GM12878 (cell line): ENCODE measurements at regions not wholly inside any gene's neighbourhood (a gene's known extent, or its start where the extent isn't known, plus 50 kb on each side); places are given as distances from the start of the nearest gene placed in this dataset.

Experiments
- ATAC-seq: fragments of 200-7000 bp; cut with Tn5 transposase; 3 replicates; pipeline ENCODE4 v1.9.1; 2020; ENCODE audit warnings: mild to moderate bottlenecking, moderate library complexity
- BruUV-seq: library from RNA; stranded (reverse); fragments of 400-500 nt; replicated peaks from 2 replicates; lab custom pipeline; 2021; lab: Mats Ljungman, UMichigan
- CTCF ChIA-PET: fragments of 300-600 bp; sonication (Branson Sonifier 250); formaldehyde crosslinking; extraction: SDS; loops from one replicate; lab custom pipeline; 2021; ENCODE audit warnings: inconsistent platforms; lab: Yijun Ruan, JAX
- POLR2A ChIA-PET: fragments of 350-600 bp; formaldehyde crosslinking; extraction: SDS; loops from one replicate; lab custom pipeline; 2021; ENCODE audit warnings: inconsistent platforms; lab: Charles Lee
- RAD21 ChIA-PET: fragments of 300-600 bp; sonication (Branson Sonifier 250); formaldehyde crosslinking; loops from one replicate; lab custom pipeline; 2023; ENCODE audit warnings: antibody characterized with exemption; ENCODE audit not compliant: unreplicated experiment; lab: Charles Lee
- SMC1A ChIA-PET: fragments of 300-600 bp; sonication (Branson Sonifier 250); formaldehyde crosslinking; loops from one replicate; lab custom pipeline; 2023; ENCODE audit not compliant: unreplicated experiment, uncharacterized antibody; lab: Charles Lee
- DNase-seq: peaks from one replicate; pipeline ENCODE4 v3.0.0-alpha.2; 2011; ENCODE audit warnings: low read depth, low spot score
- FAIRE-seq: peaks from 3 replicates; lab custom pipeline; 2011; peaks lifted over from hg19 to GRCh38; lab: Jason Lieb, UNC
- H2AFZ ChIP-seq: 2 replicates; pipeline ENCODE4 v1.6.0; 2011; ENCODE audit warnings: low read depth, low read length, control low read depth; ENCODE audit not compliant: control insufficient read depth
- H3K27ac ChIP-seq: 2 replicates; pipeline ENCODE4 v1.5.1; 2011; ENCODE audit warnings: control low read depth; ENCODE audit not compliant: control insufficient read depth, insufficient read depth
- H3K27me3 ChIP-seq, 2 experiments: replicated peaks in 1 of 2; 2 replicates each; pipeline versions ENCODE4 v1.6.0 to v1.6.1; 2011; ENCODE audit warnings: low read length in 1 of 2; ENCODE audit not compliant: control insufficient read depth in 2 of 2, insufficient read depth in 2 of 2
- H3K36me3 ChIP-seq, 2 experiments: 2 replicates each; pipeline ENCODE4 v1.5.1; 2011; ENCODE audit warnings: low read length in 1 of 2; ENCODE audit not compliant: control insufficient read depth in 2 of 2, insufficient read depth in 2 of 2
- H3K4me1 ChIP-seq: 2 replicates; pipeline ENCODE4 v1.6.1; 2011; ENCODE audit warnings: mild to moderate bottlenecking, low read length, moderate library complexity, mixed read lengths; ENCODE audit not compliant: control insufficient read depth, insufficient read depth
- H3K4me2 ChIP-seq: 2 replicates; pipeline ENCODE4 v1.6.0; 2011; ENCODE audit warnings: control low read depth; ENCODE audit not compliant: control insufficient read depth, insufficient read depth
- H3K4me3 ChIP-seq: fragments of 200-600 bp; sonication (generic); 2 replicates; pipeline ENCODE4 v1.5.1; 2016
- H3K79me2 ChIP-seq: 2 replicates; pipeline ENCODE4 v1.6.0; 2011; ENCODE audit warnings: low read length; ENCODE audit not compliant: control insufficient read depth, insufficient read depth
- H3K9ac ChIP-seq: 2 replicates; pipeline ENCODE4 v1.8.0; 2011; ENCODE audit warnings: low read length, control low read depth, mixed read lengths; ENCODE audit not compliant: control insufficient read depth, insufficient read depth
- H3K9me3 ChIP-seq: replicated peaks from 3 replicates; pipeline ENCODE4 v1.5.1; 2011; ENCODE audit warnings: mild to moderate bottlenecking, low read length; ENCODE audit not compliant: control insufficient read depth, insufficient read depth
- H4K20me1 ChIP-seq: 2 replicates; pipeline ENCODE4 v1.6.0; 2011; ENCODE audit not compliant: control insufficient read depth, insufficient read depth
- ATF7 ChIP-seq: fragments of 450-650 bp; IDR thresholded peaks from 2 replicates; pipeline ENCODE4 v1.6.1; 2016; ENCODE audit warnings: low read depth, mild to moderate bottlenecking
- BMI1 ChIP-seq: fragments of 450-650 bp; IDR thresholded peaks from 2 replicates; pipeline ENCODE4 v1.6.1; 2016; ENCODE audit warnings: mild to moderate bottlenecking, moderate library complexity, borderline replicate concordance
- EZH2 ChIP-seq: IDR thresholded peaks from 2 replicates; pipeline ENCODE4 v1.6.1; 2012; ENCODE audit warnings: low read depth, mild to moderate bottlenecking, control low read depth, inconsistent platforms, low read length, borderline replicate concordance; ENCODE audit not compliant: control insufficient read depth
- FOXM1 ChIP-seq: IDR thresholded peaks from 2 replicates; pipeline ENCODE4 v1.6.1; 2012; ENCODE audit warnings: low read depth, mild to moderate bottlenecking, inconsistent platforms, low read length, moderate library complexity
- HCFC1 ChIP-seq: fragments of 150-350 bp; IDR thresholded peaks from 2 replicates; pipeline ENCODE4 v1.6.1; 2014; ENCODE audit warnings: low read length
- KAT2A ChIP-seq: conservative IDR thresholded peaks from 2 replicates; pipeline ENCODE4 v1.6.1; 2011; ENCODE audit warnings: low read depth, low read length; ENCODE audit not compliant: control insufficient read depth
- NR2C1 ChIP-seq: fragments of 450-650 bp; IDR thresholded peaks from 2 replicates; pipeline ENCODE4 v1.6.1; 2017; ENCODE audit warnings: antibody characterized with exemption, mild to moderate bottlenecking, moderate library complexity
- RB1 ChIP-seq: fragments of 450-650 bp; formaldehyde crosslinking; IDR thresholded peaks from 2 replicates; pipeline ENCODE4 v1.6.1; 2017; ENCODE audit warnings: mild to moderate bottlenecking, borderline replicate concordance
- REST ChIP-seq: IDR thresholded peaks from 2 replicates; pipeline ENCODE4 v1.6.1; 2012; ENCODE audit warnings: mild to moderate bottlenecking, low read depth, low read length
- RUNX3 ChIP-seq: IDR thresholded peaks from 2 replicates; pipeline ENCODE4 v1.6.1; 2012; ENCODE audit warnings: low read length, inconsistent platforms
- SIN3A ChIP-seq: IDR thresholded peaks from 2 replicates; pipeline ENCODE4 v1.6.1; 2012; ENCODE audit warnings: low read depth, low read length, improper control_type of control experiment
- SMAD5 ChIP-seq: IDR thresholded peaks from 2 replicates; pipeline ENCODE4 v1.6.1; 2016; ENCODE audit warnings: antibody characterized with exemption, low read depth
- TARDBP ChIP-seq: IDR thresholded peaks from 2 replicates; pipeline ENCODE4 v1.6.1; 2016; ENCODE audit warnings: borderline replicate concordance
- WRNIP1 ChIP-seq: IDR thresholded peaks from 2 replicates; pipeline ENCODE4 v1.6.1; 2011; ENCODE audit warnings: low read depth, low read length, improper control_type of control experiment, borderline replicate concordance
- ZNF207 ChIP-seq: fragments of 450-650 bp; IDR thresholded peaks from 2 replicates; pipeline ENCODE4 v1.6.1; 2014; ENCODE audit warnings: antibody characterized with exemption, mild to moderate bottlenecking, borderline replicate concordance
- WGBS: methylation state at CpG from one replicate; pipeline ENCODE4 v1.1.6; 2016; ENCODE audit warnings: low lambda C conversion rate; ENCODE audit not compliant: insufficient replicate concordance, insufficient coverage; ENCODE audit errors: missing lambda C conversion rate; 5-methylcytosine and 5-hydroxymethylcytosine counted together
- in situ Hi-C: fragments of 300-500 bp; cut with MboI; formaldehyde crosslinking; loops from 9 replicates; pipeline ENCODE4 v1.14.3; 2018; ENCODE audit warnings: mixed read lengths
- intact Hi-C: fragments of 100-400 bp; cut with micrococcal nuclease; formaldehyde crosslinking; loops from one replicate; pipeline ENCODE4 v1.14.2; 2022; ENCODE audit not compliant: unreplicated experiment
- TF ChIP-seq, protein P1 (sequence below): fragments of 450-650 bp; IDR thresholded peaks from 2 replicates; pipeline ENCODE4 v1.6.1; 2018; ENCODE audit warnings: mild to moderate bottlenecking, low read depth, moderate library complexity; ENCODE audit not compliant: partially characterized antibody
- TF ChIP-seq, protein P2 (sequence below): fragments of 450-650 bp; IDR thresholded peaks from 2 replicates; pipeline ENCODE4 v1.6.1; 2016; ENCODE audit warnings: mild to moderate bottlenecking, moderate library complexity, borderline replicate concordance

DNA sequence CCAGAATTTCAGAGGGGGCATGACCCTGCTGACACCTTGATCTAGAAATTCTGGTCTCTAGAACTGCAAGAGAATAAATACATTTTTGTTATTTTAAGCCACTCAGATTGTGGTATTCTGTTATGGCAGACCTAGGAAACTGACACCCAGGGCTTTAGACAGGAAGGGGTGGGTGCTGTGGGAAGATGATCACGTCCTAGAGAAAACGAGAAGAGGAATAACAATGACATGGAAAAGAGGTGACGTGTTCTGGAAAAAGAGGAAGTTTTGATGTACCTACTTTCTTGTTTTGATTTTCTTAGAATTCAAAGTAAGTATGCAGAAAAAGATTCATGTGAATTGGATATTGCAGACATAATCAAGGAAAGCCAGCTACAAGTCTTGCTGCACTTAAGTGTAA lies 232.9 kb upstream of the RUNX1 start:
- no peaks in the 10 kb centered on the region for H3K36me3 ChIP-seq
- ChIA-PET RAD21 (no interaction called here), SMC1A (no interaction called here), POLR2A (no interaction called here), CTCF (no interaction called here)
- no TSS peak for BruUV-seq
- DNase-seq (no peak), FAIRE-seq (no peak), ATAC-seq (no peak)
- no peaks in the 10 kb centered on the region for H3K79me2 ChIP-seq
- in situ Hi-C loops (no loop called here), intact Hi-C loops (no loop called here)
- no peak overlapping the region for H2AFZ ChIP-seq
- no peak overlapping the region for H3K9ac ChIP-seq
- H3K4me3 ChIP-seq, result no peak overlapping the region
- H3K4me1 ChIP-seq, result no peaks in the 10 kb centered on the region
- H3K4me2 ChIP-seq, result no peak overlapping the region
- no peak overlapping the region for H3K27ac ChIP-seq
- H3K27me3 ChIP-seq, result no peaks in the 10 kb centered on the region
- no peaks in the 10 kb centered on the region for H4K20me1 ChIP-seq
- H3K9me3 ChIP-seq, result no peaks in the 10 kb centered on the region
- 0% methylated on average over 3 of the region's 3 CpGs for WGBS
- no peak for TF ChIP-seq WRNIP1
- TF ChIP-seq SIN3A, result no peak
- TF ChIP-seq KAT2A, result no peak
- no peak for TF ChIP-seq EZH2
- no peak for TF ChIP-seq REST
- no peak for TF ChIP-seq RB1
- no peak for TF ChIP-seq FOXM1
- TF ChIP-seq, protein P1, sequence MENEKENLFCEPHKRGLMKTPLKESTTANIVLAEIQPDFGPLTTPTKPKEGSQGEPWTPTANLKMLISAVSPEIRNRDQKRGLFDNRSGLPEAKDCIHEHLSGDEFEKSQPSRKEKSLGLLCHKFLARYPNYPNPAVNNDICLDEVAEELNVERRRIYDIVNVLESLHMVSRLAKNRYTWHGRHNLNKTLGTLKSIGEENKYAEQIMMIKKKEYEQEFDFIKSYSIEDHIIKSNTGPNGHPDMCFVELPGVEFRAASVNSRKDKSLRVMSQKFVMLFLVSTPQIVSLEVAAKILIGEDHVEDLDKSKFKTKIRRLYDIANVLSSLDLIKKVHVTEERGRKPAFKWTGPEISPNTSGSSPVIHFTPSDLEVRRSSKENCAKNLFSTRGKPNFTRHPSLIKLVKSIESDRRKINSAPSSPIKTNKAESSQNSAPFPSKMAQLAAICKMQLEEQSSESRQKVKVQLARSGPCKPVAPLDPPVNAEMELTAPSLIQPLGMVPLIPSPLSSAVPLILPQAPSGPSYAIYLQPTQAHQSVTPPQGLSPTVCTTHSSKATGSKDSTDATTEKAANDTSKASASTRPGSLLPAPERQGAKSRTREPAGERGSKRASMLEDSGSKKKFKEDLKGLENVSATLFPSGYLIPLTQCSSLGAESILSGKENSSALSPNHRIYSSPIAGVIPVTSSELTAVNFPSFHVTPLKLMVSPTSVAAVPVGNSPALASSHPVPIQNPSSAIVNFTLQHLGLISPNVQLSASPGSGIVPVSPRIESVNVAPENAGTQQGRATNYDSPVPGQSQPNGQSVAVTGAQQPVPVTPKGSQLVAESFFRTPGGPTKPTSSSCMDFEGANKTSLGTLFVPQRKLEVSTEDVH, result no peak
- no peak for TF ChIP-seq ATF7
- no peak for TF ChIP-seq BMI1
- TF ChIP-seq, protein P2, sequence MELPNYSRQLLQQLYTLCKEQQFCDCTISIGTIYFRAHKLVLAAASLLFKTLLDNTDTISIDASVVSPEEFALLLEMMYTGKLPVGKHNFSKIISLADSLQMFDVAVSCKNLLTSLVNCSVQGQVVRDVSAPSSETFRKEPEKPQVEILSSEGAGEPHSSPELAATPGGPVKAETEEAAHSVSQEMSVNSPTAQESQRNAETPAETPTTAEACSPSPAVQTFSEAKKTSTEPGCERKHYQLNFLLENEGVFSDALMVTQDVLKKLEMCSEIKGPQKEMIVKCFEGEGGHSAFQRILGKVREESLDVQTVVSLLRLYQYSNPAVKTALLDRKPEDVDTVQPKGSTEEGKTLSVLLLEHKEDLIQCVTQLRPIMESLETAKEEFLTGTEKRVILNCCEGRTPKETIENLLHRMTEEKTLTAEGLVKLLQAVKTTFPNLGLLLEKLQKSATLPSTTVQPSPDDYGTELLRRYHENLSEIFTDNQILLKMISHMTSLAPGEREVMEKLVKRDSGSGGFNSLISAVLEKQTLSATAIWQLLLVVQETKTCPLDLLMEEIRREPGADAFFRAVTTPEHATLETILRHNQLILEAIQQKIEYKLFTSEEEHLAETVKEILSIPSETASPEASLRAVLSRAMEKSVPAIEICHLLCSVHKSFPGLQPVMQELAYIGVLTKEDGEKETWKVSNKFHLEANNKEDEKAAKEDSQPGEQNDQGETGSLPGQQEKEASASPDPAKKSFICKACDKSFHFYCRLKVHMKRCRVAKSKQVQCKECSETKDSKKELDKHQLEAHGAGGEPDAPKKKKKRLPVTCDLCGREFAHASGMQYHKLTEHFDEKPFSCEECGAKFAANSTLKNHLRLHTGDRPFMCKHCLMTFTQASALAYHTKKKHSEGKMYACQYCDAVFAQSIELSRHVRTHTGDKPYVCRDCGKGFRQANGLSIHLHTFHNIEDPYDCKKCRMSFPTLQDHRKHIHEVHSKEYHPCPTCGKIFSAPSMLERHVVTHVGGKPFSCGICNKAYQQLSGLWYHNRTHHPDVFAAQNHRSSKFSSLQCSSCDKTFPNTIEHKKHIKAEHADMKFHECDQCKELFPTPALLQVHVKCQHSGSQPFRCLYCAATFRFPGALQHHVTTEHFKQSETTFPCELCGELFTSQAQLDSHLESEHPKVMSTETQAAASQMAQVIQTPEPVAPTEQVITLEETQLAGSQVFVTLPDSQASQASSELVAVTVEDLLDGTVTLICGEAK, result no peak
- no peak for TF ChIP-seq HCFC1
- no peak for TF ChIP-seq RUNX3
- TF ChIP-seq ZNF207, result no peak
- TF ChIP-seq SMAD5, result no peak
- TF ChIP-seq TARDBP, result no peak
- TF ChIP-seq NR2C1, result no peak
